ENCODE measurements at regions not wholly inside any gene's neighbourhood (a gene's known extent, or its start where the extent isn't known, plus 50 kb on each side); places are given as distances from the start of the nearest gene placed in this dataset.

DNA sequence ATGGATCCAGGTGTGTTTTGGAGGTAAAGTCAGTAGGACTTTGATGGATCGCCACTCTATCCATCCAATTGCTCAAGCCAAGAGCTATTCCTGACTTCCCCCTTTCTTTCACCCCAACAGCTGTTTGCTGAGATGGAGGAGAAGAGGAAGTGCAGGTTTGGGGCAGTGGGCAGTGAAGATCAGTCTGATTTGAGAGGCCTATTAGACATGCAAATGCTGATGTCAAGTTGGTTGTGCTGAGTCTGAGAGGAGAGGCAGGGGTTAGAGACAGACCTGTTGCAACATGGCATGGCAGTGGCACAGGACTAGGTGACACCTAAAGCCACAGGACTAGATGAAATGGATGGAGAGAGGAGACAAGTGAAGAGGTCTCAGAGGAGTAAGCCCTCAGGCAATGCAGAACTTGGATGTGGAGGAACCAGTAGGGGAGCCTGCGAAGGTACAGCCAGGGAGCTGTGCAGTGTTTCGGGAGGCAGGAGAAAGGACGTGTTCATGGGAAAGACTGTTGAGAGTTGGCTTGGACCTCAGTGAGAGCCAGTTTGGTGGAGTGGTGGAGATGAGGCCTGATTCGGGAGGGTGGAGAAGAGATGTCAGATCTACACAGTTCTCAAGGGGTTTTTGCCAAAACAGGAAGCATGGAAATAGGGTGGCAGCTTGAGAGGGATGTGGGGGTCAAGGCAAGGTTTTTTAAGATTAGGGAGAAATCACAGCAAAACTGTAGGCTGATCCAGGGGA lies 175.0 kb downstream of the MACROH2A1 start:
- Histone ChIP-seq H3K36me3 (ENCODE audit: control insufficient read depth, insufficient read depth, low read length) (no peaks in the 10 kb centered on the region), H3K4me3 (ENCODE audit: extremely low read depth, insufficient read depth, low read length, poor library complexity, severe bottlenecking) (no peak overlapping the region), H3K27ac (ENCODE audit: low read depth, low read length, severe bottlenecking) (no peak overlapping the region), H3K4me1 (ENCODE audit: control insufficient read depth, insufficient read depth, low read length, poor library complexity, severe bottlenecking) (peaks cover 18% of the 10 kb centered on the region), H3K9me3 (ENCODE audit: control insufficient read depth, low read length) (peaks cover 9% of the 10 kb centered on the region)
- WGBS, 2 experiments (ENCODE audit: insufficient coverage in 2 of 2) = 83 to 85% methylated on average over 4 of the region's 5 CpGs

DNA sequence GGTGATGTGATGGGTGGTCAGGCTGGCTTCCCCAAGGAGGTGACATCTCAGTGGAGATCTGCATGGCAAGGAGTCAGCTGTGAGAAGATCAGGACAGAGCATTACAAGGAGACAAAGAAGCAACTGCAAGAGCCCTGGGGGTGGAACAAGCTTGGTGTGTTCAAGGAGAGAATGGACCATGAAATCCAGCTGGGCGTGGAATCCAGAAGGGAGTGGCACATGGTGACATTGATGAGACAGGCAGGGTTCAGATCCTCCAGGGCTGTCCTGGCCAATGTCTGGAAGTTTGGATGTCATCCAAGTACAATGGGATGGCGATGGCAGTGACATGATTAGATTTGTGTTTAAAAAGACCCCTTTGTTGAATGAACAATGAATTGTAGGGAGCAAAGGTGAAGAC lies 175.6 kb downstream of the MACROH2A1 start:
- peaks cover 4% of the 10 kb centered on the region for H3K9me3 ChIP-seq (ENCODE audit: control insufficient read depth, low read length)
- WGBS, 2 experiments (ENCODE audit: insufficient coverage in 2 of 2) = 89 to 95% methylated on average over 2 of the region's 2 CpGs
- H3K4me1 ChIP-seq (ENCODE audit: control insufficient read depth, insufficient read depth, low read length, poor library complexity, severe bottlenecking) = peaks cover 18% of the 10 kb centered on the region
- no peak overlapping the region for H3K4me3 ChIP-seq (ENCODE audit: extremely low read depth, insufficient read depth, low read length, poor library complexity, severe bottlenecking)
- H3K27ac ChIP-seq (ENCODE audit: low read depth, low read length, severe bottlenecking) = no peak overlapping the region
- no peaks in the 10 kb centered on the region for H3K36me3 ChIP-seq (ENCODE audit: control insufficient read depth, insufficient read depth, low read length)

DNA sequence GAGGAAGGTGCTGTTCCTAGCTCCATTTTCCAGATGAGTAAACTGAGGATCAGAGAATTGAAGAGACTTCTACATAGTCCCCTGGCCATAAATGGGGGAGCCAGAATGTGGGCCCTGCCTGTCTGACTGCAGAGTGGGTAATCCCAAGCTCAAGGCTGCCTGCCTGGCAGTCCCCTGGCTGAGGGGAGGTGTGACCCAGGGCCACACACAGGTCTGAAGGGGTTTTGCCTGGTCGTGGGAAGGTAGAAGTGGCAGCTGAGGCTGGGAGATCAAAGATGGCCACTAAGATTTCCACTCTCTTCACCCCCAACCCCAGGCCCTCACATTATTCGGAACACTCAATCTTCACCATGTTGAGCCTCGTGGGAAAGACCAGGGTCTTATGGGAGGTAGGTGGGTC lies 176.3 kb downstream of the MACROH2A1 start:
- Histone ChIP-seq H3K4me3 (ENCODE audit: extremely low read depth, insufficient read depth, low read length, poor library complexity, severe bottlenecking) (no peak overlapping the region), H3K27ac (ENCODE audit: low read depth, low read length, severe bottlenecking) (no peak overlapping the region), H3K4me1 (ENCODE audit: control insufficient read depth, insufficient read depth, low read length, poor library complexity, severe bottlenecking) (peaks cover 18% of the 10 kb centered on the region), H3K9me3 (ENCODE audit: control insufficient read depth, low read length) (no peaks in the 10 kb centered on the region), H3K36me3 (ENCODE audit: control insufficient read depth, insufficient read depth, low read length) (no peaks in the 10 kb centered on the region)
- no CpG with 5 or more reads among the region's 3 CpGs for WGBS, 2 experiments (ENCODE audit: insufficient coverage in 2 of 2)

DNA sequence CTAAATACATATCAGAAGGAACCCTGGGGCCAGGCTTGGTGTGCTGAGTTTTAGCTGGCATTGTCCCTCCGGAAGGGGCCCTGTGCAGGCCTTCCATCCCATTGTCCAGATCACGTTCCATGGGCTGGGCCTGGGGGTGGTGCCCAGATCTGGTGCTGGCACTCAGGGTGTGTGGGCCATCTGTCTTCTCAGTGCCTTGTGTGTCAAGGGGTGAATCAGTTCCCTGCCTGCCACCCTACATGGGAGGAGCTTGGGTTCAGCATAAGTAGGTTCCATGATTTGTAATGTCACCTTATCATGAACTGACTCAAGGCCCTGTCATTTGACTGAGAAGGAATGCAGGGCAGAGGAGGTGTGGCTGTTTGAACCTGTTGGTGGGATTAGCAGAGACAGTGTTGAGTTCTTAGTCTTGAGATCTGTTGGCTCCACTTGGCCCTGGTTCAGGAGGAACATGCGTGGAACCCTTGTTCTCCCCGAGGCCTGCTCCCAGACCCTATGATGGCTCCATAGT lies 176.8 kb downstream of the MACROH2A1 start:
- Histone ChIP-seq H3K4me1 (ENCODE audit: control insufficient read depth, insufficient read depth, low read length, poor library complexity, severe bottlenecking) (peaks cover 18% of the 10 kb centered on the region), H3K36me3 (ENCODE audit: control insufficient read depth, insufficient read depth, low read length) (no peaks in the 10 kb centered on the region), H3K27ac (ENCODE audit: low read depth, low read length, severe bottlenecking) (no peak overlapping the region), H3K9me3 (ENCODE audit: control insufficient read depth, low read length) (no peaks in the 10 kb centered on the region), H3K4me3 (ENCODE audit: extremely low read depth, insufficient read depth, low read length, poor library complexity, severe bottlenecking) (no peak overlapping the region)
- WGBS, 2 experiments (ENCODE audit: insufficient coverage in 2 of 2) = 89 to 92% methylated on average over 3 to 4 of the region's 4 CpGs

DNA sequence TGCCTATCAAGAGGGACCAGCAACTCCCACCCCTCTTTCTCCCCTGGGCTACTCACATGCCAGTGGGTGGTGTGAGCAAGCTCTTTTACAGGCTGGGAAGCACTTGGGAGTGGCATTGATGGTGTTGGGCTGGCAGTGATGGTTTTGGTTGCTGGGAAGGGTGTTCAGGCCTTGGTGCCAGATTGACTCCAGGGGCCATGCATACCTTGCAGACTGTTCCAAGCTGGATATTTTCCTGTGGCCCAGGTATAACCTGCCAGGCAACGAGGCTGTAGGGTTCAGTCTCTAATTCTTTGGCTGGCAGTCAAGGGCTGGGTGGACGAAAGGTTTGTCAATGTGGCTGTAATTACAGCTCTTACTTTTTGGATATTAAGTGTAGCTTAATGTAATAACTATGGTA lies 177.3 kb downstream of the MACROH2A1 start:
- 94 to 100% methylated on average over 1 to 2 of the region's 2 CpGs for WGBS, 2 experiments (ENCODE audit: insufficient coverage in 2 of 2)
- Histone ChIP-seq H3K27ac (ENCODE audit: low read depth, low read length, severe bottlenecking) (no peak overlapping the region), H3K4me1 (ENCODE audit: control insufficient read depth, insufficient read depth, low read length, poor library complexity, severe bottlenecking) (peaks cover 15% of the 10 kb centered on the region), H3K4me3 (ENCODE audit: extremely low read depth, insufficient read depth, low read length, poor library complexity, severe bottlenecking) (no peak overlapping the region), H3K36me3 (ENCODE audit: control insufficient read depth, insufficient read depth, low read length) (no peaks in the 10 kb centered on the region), H3K9me3 (ENCODE audit: control insufficient read depth, low read length) (no peaks in the 10 kb centered on the region)

DNA sequence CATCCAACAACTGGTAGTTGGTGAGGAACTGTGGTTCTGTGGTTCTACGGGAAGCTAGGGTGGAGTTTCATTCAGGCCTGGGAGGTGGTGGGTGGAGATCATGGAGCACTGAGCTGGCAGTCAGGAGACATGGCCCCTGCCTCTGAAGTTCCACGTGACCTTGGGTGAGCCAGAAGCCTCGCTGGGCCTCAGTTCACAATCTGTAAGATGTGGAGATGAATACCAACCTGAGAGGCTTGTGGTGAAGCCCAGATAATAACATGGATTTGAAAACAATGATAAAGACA lies 177.9 kb downstream of the MACROH2A1 start:
- Histone ChIP-seq H3K4me1 (ENCODE audit: control insufficient read depth, insufficient read depth, low read length, poor library complexity, severe bottlenecking) (peaks cover 9% of the 10 kb centered on the region), H3K36me3 (ENCODE audit: control insufficient read depth, insufficient read depth, low read length) (no peaks in the 10 kb centered on the region), H3K9me3 (ENCODE audit: control insufficient read depth, low read length) (no peaks in the 10 kb centered on the region), H3K27ac (ENCODE audit: low read depth, low read length, severe bottlenecking) (no peak overlapping the region), H3K4me3 (ENCODE audit: extremely low read depth, insufficient read depth, low read length, poor library complexity, severe bottlenecking) (no peak overlapping the region)
- 95 to 100% methylated on average over 2 to 3 of the region's 3 CpGs for WGBS, 2 experiments (ENCODE audit: insufficient coverage in 2 of 2)

DNA sequence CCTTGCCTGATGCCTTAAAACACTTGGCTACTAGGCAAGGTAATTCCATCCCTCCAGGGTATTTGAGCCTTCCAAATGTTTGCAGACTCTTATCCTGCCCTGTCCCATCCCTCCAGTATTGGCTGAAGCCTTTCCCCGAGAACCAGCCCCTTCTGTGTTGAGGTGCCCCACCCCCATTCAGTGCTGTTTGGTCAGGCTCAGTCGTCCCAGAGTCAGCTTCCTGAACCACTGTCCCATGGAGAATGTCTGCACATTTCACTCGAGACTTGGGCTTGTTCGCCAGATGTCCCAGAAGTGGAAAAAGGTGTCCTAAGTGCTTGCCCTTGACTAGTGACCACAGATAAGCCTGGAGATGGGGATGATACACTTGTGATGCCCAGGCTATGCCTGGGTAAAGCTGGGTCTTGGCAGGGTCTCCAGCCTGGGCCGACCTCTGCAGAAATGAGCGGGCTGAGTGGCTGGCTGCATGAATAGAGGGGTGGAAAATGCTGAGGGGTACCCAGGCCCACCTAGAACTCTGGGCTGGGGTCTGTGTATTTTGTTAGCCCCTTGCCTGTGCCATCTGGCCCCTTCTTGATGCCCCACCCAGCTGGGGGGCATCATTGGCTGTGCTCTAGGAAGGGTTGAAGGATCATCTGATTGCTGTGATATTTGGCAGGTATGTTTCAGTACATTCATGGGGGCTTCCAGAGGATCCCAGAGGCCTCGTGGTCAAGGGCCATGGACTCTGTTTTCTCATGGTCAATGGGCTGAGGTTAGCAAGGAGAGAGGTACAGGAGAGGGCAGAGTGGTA lies 178.4 kb downstream of the MACROH2A1 start:
- Histone ChIP-seq H3K4me3 (ENCODE audit: extremely low read depth, insufficient read depth, low read length, poor library complexity, severe bottlenecking) (no peak overlapping the region), H3K36me3 (ENCODE audit: control insufficient read depth, insufficient read depth, low read length) (no peaks in the 10 kb centered on the region), H3K4me1 (ENCODE audit: control insufficient read depth, insufficient read depth, low read length, poor library complexity, severe bottlenecking) (peaks cover 4% of the 10 kb centered on the region), H3K9me3 (ENCODE audit: control insufficient read depth, low read length) (no peaks in the 10 kb centered on the region), H3K27ac (ENCODE audit: low read depth, low read length, severe bottlenecking) (no peak overlapping the region)
- WGBS, 2 experiments (ENCODE audit: insufficient coverage in 2 of 2) = 90 to 91% methylated on average over 6 to 7 of the region's 7 CpGs

DNA sequence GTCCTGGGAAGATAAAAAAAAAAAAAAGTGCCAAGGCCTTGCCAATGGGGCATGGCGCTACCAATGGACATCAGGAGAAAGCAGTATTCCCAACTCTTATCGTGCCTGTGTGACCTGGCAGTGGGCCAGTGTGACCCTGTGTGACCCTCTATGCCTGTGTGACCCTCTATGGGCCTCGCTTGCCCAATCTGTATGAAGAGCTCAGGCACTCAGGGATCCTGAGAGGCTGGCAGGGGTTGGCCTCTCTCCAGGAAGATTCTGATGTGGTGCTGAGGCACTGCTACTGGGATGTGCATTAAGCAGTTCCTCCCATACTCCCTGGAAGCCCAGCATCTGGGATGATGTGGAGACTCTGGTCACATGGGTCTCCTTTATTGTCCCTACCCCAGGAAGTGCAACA lies 179.2 kb downstream of the MACROH2A1 start:
- no peaks in the 10 kb centered on the region for H3K9me3 ChIP-seq (ENCODE audit: control insufficient read depth, low read length)
- H3K4me3 ChIP-seq (ENCODE audit: extremely low read depth, insufficient read depth, low read length, poor library complexity, severe bottlenecking) = no peak overlapping the region
- H3K27ac ChIP-seq (ENCODE audit: low read depth, low read length, severe bottlenecking) = no peak overlapping the region
- no peaks in the 10 kb centered on the region for H3K36me3 ChIP-seq (ENCODE audit: control insufficient read depth, insufficient read depth, low read length)
- peaks cover 3% of the 10 kb centered on the region for H3K4me1 ChIP-seq (ENCODE audit: control insufficient read depth, insufficient read depth, low read length, poor library complexity, severe bottlenecking)
- 94 to 100% methylated on average over 3 of the region's 3 CpGs for whole genome bisulfite sequencing, 2 experiments (ENCODE audit: insufficient coverage in 2 of 2)

DNA sequence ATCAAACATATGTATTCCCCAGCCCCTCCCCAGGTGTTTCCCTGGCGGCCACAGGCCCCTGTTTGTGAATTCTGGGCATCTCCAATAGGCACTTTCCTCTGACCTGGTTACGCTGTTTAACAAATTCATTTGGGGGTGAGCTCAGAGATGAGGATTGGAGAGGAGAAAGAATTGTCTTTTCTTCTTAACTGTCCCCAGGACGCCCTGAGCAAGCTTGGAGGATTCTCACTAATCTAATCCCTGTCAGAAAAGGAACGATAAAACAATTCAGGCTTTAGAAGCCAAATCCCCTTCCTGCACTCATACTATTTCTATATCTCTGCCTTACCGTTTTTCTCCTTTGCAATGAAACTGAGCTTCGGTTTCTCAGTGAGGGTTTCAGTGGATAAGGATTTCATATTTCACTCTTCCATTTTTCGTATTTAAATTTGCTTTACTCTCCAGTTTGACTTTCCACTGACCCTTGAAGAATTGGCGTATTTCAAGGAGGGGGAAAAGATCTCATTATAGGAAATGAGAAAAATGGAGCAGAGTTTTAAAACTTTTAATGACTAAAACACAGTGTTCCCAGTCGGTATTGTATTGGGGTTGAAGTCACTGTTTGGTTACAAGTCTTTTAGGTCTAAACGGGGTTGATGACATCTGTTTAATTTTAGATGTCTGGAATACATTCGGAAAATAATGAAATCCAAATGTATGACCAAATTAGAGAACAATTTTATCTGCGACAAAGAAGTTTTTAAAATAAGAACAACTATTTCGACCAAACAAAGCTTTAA lies 180.1 kb downstream of the MACROH2A1 start:
- Histone ChIP-seq H3K27ac (ENCODE audit: low read depth, low read length, severe bottlenecking) (no peak overlapping the region), H3K4me3 (ENCODE audit: extremely low read depth, insufficient read depth, low read length, poor library complexity, severe bottlenecking) (no peak overlapping the region), H3K4me1 (ENCODE audit: control insufficient read depth, insufficient read depth, low read length, poor library complexity, severe bottlenecking) (no peaks in the 10 kb centered on the region), H3K9me3 (ENCODE audit: control insufficient read depth, low read length) (no peaks in the 10 kb centered on the region), H3K36me3 (ENCODE audit: control insufficient read depth, insufficient read depth, low read length) (no peaks in the 10 kb centered on the region)
- 90 to 92% methylated on average over 6 to 7 of the region's 13 CpGs for whole genome bisulfite sequencing, 2 experiments (ENCODE audit: insufficient coverage in 2 of 2)

DNA sequence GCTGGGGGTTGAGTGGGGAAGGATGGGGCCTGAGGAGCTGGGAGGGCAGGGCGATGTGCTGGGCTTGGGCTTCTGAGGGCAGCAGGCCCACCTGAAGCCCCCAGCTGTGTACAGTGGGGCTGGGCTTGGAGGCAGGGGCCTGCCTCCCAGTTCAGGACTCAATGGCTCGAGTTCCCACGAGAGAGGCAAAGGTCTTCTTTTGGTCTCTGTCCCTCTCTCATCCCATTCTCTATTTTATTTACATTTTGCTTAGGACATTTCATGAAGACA lies 180.6 kb downstream of the MACROH2A1 start:
- Histone ChIP-seq H3K4me1 (ENCODE audit: control insufficient read depth, insufficient read depth, low read length, poor library complexity, severe bottlenecking) (no peaks in the 10 kb centered on the region), H3K36me3 (ENCODE audit: control insufficient read depth, insufficient read depth, low read length) (no peaks in the 10 kb centered on the region), H3K27ac (ENCODE audit: low read depth, low read length, severe bottlenecking) (no peak overlapping the region), H3K9me3 (ENCODE audit: control insufficient read depth, low read length) (no peaks in the 10 kb centered on the region), H3K4me3 (ENCODE audit: extremely low read depth, insufficient read depth, low read length, poor library complexity, severe bottlenecking) (no peak overlapping the region)
- 91 to 100% methylated on average over 2 to 3 of the region's 3 CpGs for WGBS, 2 experiments (ENCODE audit: insufficient coverage in 2 of 2)
